ENCODE measurements at regions not wholly inside any gene's neighbourhood (a gene's known extent, or its start where the extent isn't known, plus 50 kb on each side); places are given as distances from the start of the nearest gene placed in this dataset.

DNA sequence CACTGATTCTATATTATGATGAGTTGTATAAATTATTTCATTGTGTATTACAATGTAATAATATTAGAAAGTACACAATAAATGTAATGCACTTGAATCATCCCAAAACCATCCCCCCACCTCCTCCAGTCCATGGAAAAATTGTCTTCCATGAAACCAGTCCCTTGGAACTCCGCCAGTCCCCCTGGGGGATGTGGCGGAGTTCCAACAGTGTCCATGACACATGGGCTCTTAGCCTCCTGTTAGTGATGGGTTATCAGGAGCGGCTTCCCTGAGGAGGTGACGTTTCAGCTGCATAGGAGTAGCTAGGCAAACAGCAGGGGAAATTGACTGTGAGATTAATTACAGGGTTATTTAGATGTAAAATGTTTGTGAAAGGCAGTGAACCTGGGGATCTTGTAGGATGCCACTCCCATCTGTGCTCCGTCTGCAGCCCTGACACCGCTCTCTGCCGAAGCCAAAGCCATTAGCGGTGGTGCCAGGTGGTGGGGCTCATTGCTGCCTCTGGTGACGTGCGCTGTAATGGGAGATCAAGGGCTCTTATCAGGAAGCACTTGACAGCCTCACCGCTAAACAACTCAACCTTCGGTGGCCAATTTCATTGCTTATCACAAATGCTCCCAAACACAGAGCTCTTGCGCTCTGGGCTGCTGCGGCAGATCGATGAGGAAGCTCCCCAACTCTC is 81.6 kb upstream of the MC3R start:
- H3K9me2 ChIP-seq = no peaks in the 10 kb centered on the region
- no peak overlapping the region for H3K4me2 ChIP-seq
- H4K20me1 ChIP-seq (ENCODE audit: insufficient read depth) = no peaks in the 10 kb centered on the region
- ChIA-PET CTCF (interaction anchor here (0.6 to 1.5 kb wide), 2 partner anchors 15 to 748 kb away, joined by 3 read pairs; no protein-coding TSS in a partner anchor), POLR2A (no interaction called here)
- H3K27me3 ChIP-seq (ENCODE audit: insufficient read depth) = no peaks in the 10 kb centered on the region
- no peaks in the 10 kb centered on the region for H3F3A ChIP-seq (replicated peaks; ENCODE audit: insufficient read depth)
- DNase-seq = no peak
- TF ChIP-seq MXI1 (IDR thresholded peaks at IDR 0.05; ENCODE audit: low read depth, low read length) = no peak
- no peak for TF ChIP-seq FOXM1 (IDR thresholded peaks at IDR 0.05; ENCODE audit: low read depth)
- no peak for TF ChIP-seq RCOR1 (IDR thresholded peaks at IDR 0.05; ENCODE audit: low read length)
- no peak for TF ChIP-seq GABPA (IDR thresholded peaks at IDR 0.05; ENCODE audit: low read depth)
- no peak for TF ChIP-seq TAF1 (IDR thresholded peaks at IDR 0.05; ENCODE audit: borderline replicate concordance, low read depth, low read length)
- TF ChIP-seq EP300 (IDR thresholded peaks at IDR 0.05; ENCODE audit: borderline replicate concordance in 1 of 2, low read depth in 1 of 2, low read length in 1 of 2) = no peak
- TF ChIP-seq POLR2AphosphoS5 (IDR thresholded peaks at IDR 0.05; ENCODE audit: low read depth, low read length) = no peak
- TF ChIP-seq, protein P1, sequence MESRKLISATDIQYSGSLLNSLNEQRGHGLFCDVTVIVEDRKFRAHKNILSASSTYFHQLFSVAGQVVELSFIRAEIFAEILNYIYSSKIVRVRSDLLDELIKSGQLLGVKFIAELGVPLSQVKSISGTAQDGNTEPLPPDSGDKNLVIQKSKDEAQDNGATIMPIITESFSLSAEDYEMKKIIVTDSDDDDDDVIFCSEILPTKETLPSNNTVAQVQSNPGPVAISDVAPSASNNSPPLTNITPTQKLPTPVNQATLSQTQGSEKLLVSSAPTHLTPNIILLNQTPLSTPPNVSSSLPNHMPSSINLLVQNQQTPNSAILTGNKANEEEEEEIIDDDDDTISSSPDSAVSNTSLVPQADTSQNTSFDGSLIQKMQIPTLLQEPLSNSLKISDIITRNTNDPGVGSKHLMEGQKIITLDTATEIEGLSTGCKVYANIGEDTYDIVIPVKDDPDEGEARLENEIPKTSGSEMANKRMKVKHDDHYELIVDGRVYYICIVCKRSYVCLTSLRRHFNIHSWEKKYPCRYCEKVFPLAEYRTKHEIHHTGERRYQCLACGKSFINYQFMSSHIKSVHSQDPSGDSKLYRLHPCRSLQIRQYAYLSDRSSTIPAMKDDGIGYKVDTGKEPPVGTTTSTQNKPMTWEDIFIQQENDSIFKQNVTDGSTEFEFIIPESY (IDR thresholded peaks at IDR 0.05; ENCODE audit: borderline replicate concordance, low read depth) = no peak
- TF ChIP-seq MEF2A (IDR thresholded peaks at IDR 0.05; ENCODE audit: borderline replicate concordance, low read depth) = no peak
- no peak for TF ChIP-seq RFX5 (IDR thresholded peaks at IDR 0.05; ENCODE audit: low read length)
- TF ChIP-seq, protein P2, sequence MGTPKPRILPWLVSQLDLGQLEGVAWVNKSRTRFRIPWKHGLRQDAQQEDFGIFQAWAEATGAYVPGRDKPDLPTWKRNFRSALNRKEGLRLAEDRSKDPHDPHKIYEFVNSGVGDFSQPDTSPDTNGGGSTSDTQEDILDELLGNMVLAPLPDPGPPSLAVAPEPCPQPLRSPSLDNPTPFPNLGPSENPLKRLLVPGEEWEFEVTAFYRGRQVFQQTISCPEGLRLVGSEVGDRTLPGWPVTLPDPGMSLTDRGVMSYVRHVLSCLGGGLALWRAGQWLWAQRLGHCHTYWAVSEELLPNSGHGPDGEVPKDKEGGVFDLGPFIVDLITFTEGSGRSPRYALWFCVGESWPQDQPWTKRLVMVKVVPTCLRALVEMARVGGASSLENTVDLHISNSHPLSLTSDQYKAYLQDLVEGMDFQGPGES (IDR thresholded peaks at IDR 0.05; ENCODE audit: low read depth, low read length) = no peak
- TF ChIP-seq ELF1 (IDR thresholded peaks at IDR 0.05) = no peak
- H3K27ac ChIP-seq (ENCODE audit: low read depth in 2 of 2, low read length in 1 of 2) = no peak overlapping the region
- H3K9ac ChIP-seq = no peak overlapping the region
- no peaks in the 10 kb centered on the region for H3K79me2 ChIP-seq (ENCODE audit: insufficient read depth)
- H3K4me3 ChIP-seq (ENCODE audit: low read depth in 2 of 2, low read length in 1 of 2) = no peak overlapping the region
- H3K36me3 ChIP-seq (replicated peaks in 1 of 2; ENCODE audit: control insufficient read depth in 1 of 2, insufficient read depth in 2 of 2, low read length in 1 of 2) = no peaks in the 10 kb centered on the region
- 48% methylated on average over 14 of the region's 15 CpGs for WGBS (ENCODE audit: low lambda C conversion rate)
- no peaks in the 10 kb centered on the region for H3K9me3 ChIP-seq
- H2AFZ ChIP-seq (ENCODE audit: low read depth) = no peak overlapping the region
- H3K4me1 ChIP-seq (ENCODE audit: control insufficient read depth in 1 of 2, insufficient read depth in 2 of 2, low read depth in 1 of 2, low read length in 1 of 2) = peaks cover 0 to 2% of the 10 kb centered on the region in 2 experiments; a peak in 1 of 4 replicates

DNA sequence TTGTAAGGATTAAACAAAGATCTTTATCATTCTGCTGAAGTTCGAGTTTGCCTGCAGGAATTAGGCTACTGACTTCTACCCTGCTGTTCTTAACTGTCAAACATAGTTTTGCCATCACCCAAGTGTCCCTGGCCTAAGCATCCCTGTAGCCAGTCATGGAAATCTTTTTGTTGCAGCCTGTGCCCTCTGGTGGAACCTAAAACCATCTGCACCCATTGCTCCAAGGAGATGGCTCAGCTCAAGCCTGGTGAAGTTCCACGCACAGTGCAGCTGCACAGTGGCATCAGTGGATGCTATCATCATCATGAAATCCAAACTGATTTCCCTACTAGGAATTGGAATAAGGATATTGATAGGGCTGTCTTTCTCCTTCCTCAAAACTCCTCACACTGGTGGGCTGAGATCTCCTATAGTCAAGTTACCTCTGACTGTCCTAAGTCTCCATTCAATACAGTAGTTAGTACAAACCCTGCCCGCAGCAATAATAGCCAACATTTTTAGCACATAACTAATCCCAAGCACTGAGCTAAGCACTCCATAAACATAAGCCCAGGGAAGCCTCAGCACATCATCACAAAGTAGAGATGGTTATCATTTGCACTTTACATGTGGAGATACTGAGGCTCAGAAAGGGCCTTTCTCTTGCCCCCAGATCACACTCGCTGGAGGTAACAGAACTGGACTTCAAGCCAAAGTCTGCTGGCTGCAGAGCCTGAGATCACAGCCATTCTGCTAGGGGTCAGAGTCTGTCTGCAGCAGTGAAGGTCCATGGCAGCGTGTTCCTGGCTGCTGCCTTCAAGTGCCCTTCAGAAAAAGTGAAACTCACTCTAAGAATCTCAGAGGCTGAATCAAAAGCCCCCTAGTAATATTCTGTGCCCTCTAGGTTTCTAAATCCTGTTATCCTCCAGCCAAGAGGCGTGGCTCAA is 77.2 kb upstream of the MC3R start:
- peak; percentile 61 for DNase-seq
- Histone ChIP-seq H3K36me3 (replicated peaks in 1 of 2; ENCODE audit: control insufficient read depth in 1 of 2, insufficient read depth in 2 of 2, low read length in 1 of 2) (no peaks in the 10 kb centered on the region), H3K4me3 (ENCODE audit: low read depth in 2 of 2, low read length in 1 of 2) (no peak overlapping the region), H3K79me2 (ENCODE audit: insufficient read depth) (no peaks in the 10 kb centered on the region), H3F3A (replicated peaks; ENCODE audit: insufficient read depth) (no peaks in the 10 kb centered on the region), H3K27me3 (ENCODE audit: insufficient read depth) (no peaks in the 10 kb centered on the region), H3K27ac (ENCODE audit: low read depth in 2 of 2, low read length in 1 of 2) (no peak overlapping the region), H2AFZ (ENCODE audit: low read depth) (no peak overlapping the region), H4K20me1 (ENCODE audit: insufficient read depth) (no peaks in the 10 kb centered on the region), H3K9me3 (no peaks in the 10 kb centered on the region), H3K4me2 (no peak overlapping the region), H3K9ac (no peak overlapping the region), H3K9me2 (no peaks in the 10 kb centered on the region), H3K4me1 (ENCODE audit: control insufficient read depth in 1 of 2, insufficient read depth in 2 of 2, low read depth in 1 of 2, low read length in 1 of 2) (peaks cover 0 to 2% of the 10 kb centered on the region in 2 experiments; a peak in 1 of 4 replicates)
- 18% methylated on average over 6 of the region's 6 CpGs for WGBS (ENCODE audit: low lambda C conversion rate)
- ChIA-PET CTCF (interaction anchor here (0.6 to 2.8 kb wide), 12 partner anchors 11 to 1522 kb away, joined by 3 to 18 read pairs (median 4); no protein-coding TSS in a partner anchor), POLR2A (no interaction called here)
- TF ChIP-seq RAD21 (IDR thresholded peaks at IDR 0.05; ENCODE audit: low read length) = peak; percentile 88
- peak; percentile 66; the same call in 1 of the 2 replicates for TF ChIP-seq SMC3 (IDR thresholded peaks at IDR 0.05; ENCODE audit: low read depth, low read length)
- TF ChIP-seq TEAD4 (IDR thresholded peaks at IDR 0.05; ENCODE audit: borderline replicate concordance, insufficient read depth) = no peak

Data from SK-N-SH (cell line).